Ovary (tissue), 7 donors: ENCODE measurements at regions not wholly inside any gene's neighbourhood (a gene's known extent, or its start where the extent isn't known, plus 50 kb on each side); places are given as distances from the start of the nearest gene placed in this dataset. TPM values are rescaled to one million over a fixed set of nuclear protein-coding genes. Genes with fewer than 3 reads are reported as not detected.
"Not testable (repeated sequence)": the region's sequence is repeated elsewhere in the genome, so short reads cannot be mapped to it uniquely, and the experiment has no call there.

ENCODE experiments used
- DNase-seq, 5 donors: peaks; one replicate each; pipeline ENCODE4 v3.0.0-alpha.2; 2019 to 2020
- H3K27ac ChIP-seq, 2 donors: fragments of 200-600 bp; one replicate each; pipeline versions ENCODE4 v1.5.1 to v1.8.0; 2019 to 2022
- H3K27me3 ChIP-seq: fragments of 200-600 bp; one replicate; pipeline ENCODE4 v1.8.0; 2022
- H3K36me3 ChIP-seq: fragments of 200-600 bp; sonication (generic); one replicate; pipeline ENCODE4 v1.5.1; 2019
- H3K4me1 ChIP-seq: one replicate; pipeline ENCODE4 v1.8.1; 2013; ENCODE audit warnings: mild to moderate bottlenecking, moderate library complexity; ENCODE audit not compliant: insufficient read depth
- H3K4me3 ChIP-seq: fragments of 200-600 bp; sonication (generic); one replicate; pipeline ENCODE4 v1.5.1; 2017
- H3K9me3 ChIP-seq, 2 donors: fragments of 200-600 bp in 1 of 2; sonication (generic) in 1 of 2; one replicate each; pipeline versions ENCODE4 v1.5.1 to v1.8.1; 2013 to 2019; ENCODE audit warnings: mild to moderate bottlenecking in 1 of 2, moderate library complexity in 1 of 2
- WGBS, 3 donors: extraction: QIAGEN DNeasy Blood & Tissue Kit in 1 of 3; methylation state at CpG; one replicate each; pipeline versions ENCODE4 v1.1.5 to v1.1.7; 2013 to 2017; 5-methylcytosine and 5-hydroxymethylcytosine counted together
- intact Hi-C, 4 donors: fragments of 100-400 bp; cut with DNase I; formaldehyde crosslinking; loops; one replicate each; pipeline versions ENCODE4 v1.11.0 to v1.15.1; 2022 to 2023
- small RNA-seq: library from RNA; depleted of rRNA; stranded (forward); fragments of <200 nt; gene quantifications from one replicate; pipeline ENCODE3, GENCODE V24; 2016
- donor health status: DM: no; HTN: no; CAD: no; lungs with moderate emphysema.
- donor health status: DM: no; HTN: no; CAD: no.
- donor health status: Bipolar disorder and iron deficiency.
- donor health status: DM: no; HTN: no; CAD: no.
- donor health status: DM: yes; HTN: yes; CAD: no.

DNA sequence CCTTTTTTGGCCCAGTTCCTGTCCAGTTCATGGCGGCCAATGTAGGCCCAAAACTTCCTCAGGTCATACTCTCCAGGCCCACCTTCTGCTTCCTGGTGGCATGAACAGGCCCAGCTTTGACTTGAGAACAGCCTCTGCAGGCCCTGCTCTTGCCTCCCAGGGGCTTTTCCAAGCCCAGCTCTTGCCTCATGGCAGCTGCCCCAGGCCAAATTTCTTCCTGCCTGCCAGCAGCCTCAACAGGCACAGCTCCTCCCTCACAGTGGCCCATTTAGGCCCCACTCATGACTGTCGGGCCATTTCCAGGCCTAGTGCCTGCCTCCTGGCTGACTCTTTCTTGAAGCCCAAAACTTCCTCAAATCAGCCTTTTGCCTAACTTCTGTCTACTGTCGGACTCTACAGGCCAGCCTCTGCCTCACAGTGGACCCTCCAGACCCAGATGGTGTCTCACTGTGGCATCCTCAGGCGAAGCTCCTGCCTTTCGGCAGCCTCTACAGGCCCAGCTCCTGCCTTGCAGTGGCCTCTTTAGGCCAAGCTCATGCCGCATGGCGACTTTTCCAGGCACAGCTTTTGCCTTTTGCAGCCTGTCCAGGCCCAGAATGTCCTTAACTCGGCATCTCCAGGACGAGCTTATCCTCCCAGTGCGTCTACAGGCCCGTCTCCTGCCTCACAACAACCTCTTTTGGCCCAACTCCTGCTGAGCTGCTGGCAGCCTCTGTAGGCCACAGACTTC, 53.7 kb upstream of the METTL14 start:
- H3K4me1 ChIP-seq, intact Hi-C loops, H3K36me3 ChIP-seq, H3K27me3 ChIP-seq, DNase-seq, H3K9me3 ChIP-seq, H3K27ac ChIP-seq, H3K4me3 ChIP-seq: not testable (repeated sequence)
- WGBS, 3 donors = 83 to 86% (median 84%) methylated on average over 11 of the region's 11 CpGs

DNA sequence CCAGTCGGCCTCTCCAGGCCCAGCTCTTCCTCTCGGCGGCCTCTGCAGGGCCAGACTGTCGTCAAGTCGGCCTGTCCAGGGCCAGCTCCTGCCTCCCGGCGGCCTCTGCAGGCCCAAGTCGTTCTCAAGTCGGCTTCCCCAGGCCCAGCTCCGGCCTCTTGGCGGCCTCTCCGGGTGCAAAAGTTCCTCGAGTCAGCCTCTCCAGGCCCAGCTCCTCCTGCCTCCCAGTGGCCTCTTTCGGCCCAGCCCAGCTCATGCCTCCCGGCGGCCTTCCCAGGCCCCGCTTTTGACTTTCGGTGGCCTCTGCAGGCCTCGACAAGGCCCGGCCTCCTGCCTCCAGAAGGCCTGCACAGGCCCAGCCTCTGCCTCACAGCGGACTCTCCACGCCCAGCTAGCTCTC, 51.7 kb upstream of the METTL14 start:
- DNase-seq, H3K27ac ChIP-seq, H3K27me3 ChIP-seq, H3K4me1 ChIP-seq, H3K36me3 ChIP-seq, H3K9me3 ChIP-seq, intact Hi-C loops, H3K4me3 ChIP-seq: not testable (repeated sequence)
- 94 to 96% (median 96%) methylated on average over 16 to 21 of the region's 22 CpGs for WGBS, 3 donors

DNA sequence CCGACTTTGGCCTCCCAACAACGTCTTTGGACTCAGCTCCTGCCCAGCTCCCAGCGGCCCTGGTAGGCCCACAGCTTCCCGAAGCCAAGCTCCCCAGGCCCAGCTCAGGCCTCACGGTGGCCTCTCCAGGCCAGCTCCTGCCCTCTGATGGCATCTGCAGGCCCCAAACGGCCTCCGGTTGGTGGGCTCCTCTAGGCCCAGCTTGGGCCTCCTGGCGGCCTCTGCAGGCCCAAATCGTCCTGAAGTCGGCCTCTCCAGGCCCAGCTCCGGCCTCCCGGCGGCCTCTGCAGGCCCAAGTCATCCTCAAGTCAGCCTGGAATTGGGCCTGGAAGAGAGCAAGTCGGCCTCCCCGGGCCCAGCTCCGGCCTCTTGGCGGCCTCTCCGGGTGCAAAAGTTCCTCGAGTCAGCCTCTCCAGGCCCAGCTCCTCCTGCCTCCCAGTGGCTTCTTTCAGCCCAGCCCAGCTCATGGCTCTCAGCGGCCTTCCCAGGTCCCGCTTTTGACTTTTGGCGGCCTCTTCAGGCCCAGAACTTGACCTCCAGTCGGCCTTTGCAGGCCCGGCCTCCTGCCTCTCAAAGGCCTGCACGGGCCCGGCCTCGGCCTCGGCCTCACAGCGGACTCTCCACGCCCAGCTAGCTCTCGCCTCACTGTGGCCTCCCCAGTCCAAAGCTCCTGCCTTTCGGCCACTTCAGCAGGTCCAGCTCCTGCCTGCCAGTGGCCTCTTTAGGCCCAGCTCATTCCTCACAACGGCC, 50.9 kb upstream of the METTL14 start:
- H3K4me3 ChIP-seq, H3K9me3 ChIP-seq, intact Hi-C loops, H3K27ac ChIP-seq, H3K36me3 ChIP-seq, H3K27me3 ChIP-seq, DNase-seq, H3K4me1 ChIP-seq: not testable (repeated sequence)
- 88 to 95% (median 95%) methylated on average over 33 of the region's 33 CpGs for WGBS, 3 donors

Small RNA genes lying in the stretch of these regions (small RNA-seq; reads per million reads assigned to genes)
- gene AC092670.1 (not detected), gene RNU6-1054P (not detected)
